SK-N-MC (cell line): ENCODE measurements at regions not wholly inside any gene's neighbourhood (a gene's known extent, or its start where the extent isn't known, plus 50 kb on each side); places are given as distances from the start of the nearest gene placed in this dataset.

Experiments used
- DNase-seq: peaks from one replicate; pipeline ENCODE4 v3.0.0-alpha.2; 2011; ENCODE audit warnings: low read depth, low spot score
- H3K27ac ChIP-seq: fragments of 200-600 bp; sonication (generic); 2 replicates; pipeline ENCODE4 v1.5.1; 2016; ENCODE audit warnings: mixed run types
- H3K36me3 ChIP-seq: fragments of 200-600 bp; sonication (generic); 2 replicates; pipeline ENCODE4 v1.6.1; 2017; ENCODE audit warnings: antibody characterized with exemption, low read length, mixed read lengths; ENCODE audit not compliant: insufficient read depth
- H3K4me3 ChIP-seq: fragments of 200-600 bp; sonication (generic); 2 replicates; pipeline ENCODE4 v1.5.1; 2016
- H3K9ac ChIP-seq: fragments of 200-600 bp; sonication (generic); 2 replicates; pipeline ENCODE4 v1.8.0; 2017; ENCODE audit warnings: mixed run types, mixed read lengths; ENCODE audit not compliant: insufficient read length
- H3K9me3 ChIP-seq: fragments of 200-600 bp; sonication (generic); 2 replicates; pipeline ENCODE4 v1.6.1; 2017; ENCODE audit warnings: low read depth, mild to moderate bottlenecking, antibody characterized with exemption, low read length, moderate library complexity, mixed read lengths
- EZH2 ChIP-seq: fragments of 200-600 bp; sonication (generic); IDR thresholded peaks from one replicate; pipeline ENCODE4 v1.6.1; 2017; ENCODE audit warnings: antibody characterized with exemption
- FOXP2 ChIP-seq: optimal IDR thresholded peaks from 2 replicates; pipeline ENCODE3; 2011; ENCODE audit warnings: mild to moderate bottlenecking, moderate library complexity; ENCODE audit not compliant: insufficient read depth; ENCODE audit errors: extremely low read length, control extremely low read depth
- POLR2AphosphoS5 ChIP-seq: IDR thresholded peaks from 2 replicates; pipeline ENCODE4 v1.6.1; 2012; ENCODE audit warnings: mild to moderate bottlenecking, low read depth, low read length, borderline replicate concordance

- Histone ChIP-seq H3K36me3 (no peaks in the 10 kb centered on the region), H3K9me3 (no peaks in the 10 kb centered on the region), H3K27ac (no peak overlapping the region), H3K9ac (no peak overlapping the region), H3K4me3 (no peak overlapping the region)
- TF ChIP-seq EZH2 (no peak), FOXP2 (no peak), POLR2AphosphoS5 (no peak)
- no peak for DNase-seq
Observed at GRCh38 chr18:4677006-4677405, 221.9 kb upstream of the DLGAP1 start.

- Histone ChIP-seq H3K4me3 (no peak overlapping the region), H3K9ac (no peak overlapping the region), H3K27ac (no peak overlapping the region), H3K9me3 (no peaks in the 10 kb centered on the region; the same call in 1 of the 2 replicates), H3K36me3 (no peaks in the 10 kb centered on the region)
- no peak for TF ChIP-seq FOXP2
- TF ChIP-seq POLR2AphosphoS5: no peak
- no peak for TF ChIP-seq EZH2
- no peak for DNase-seq
Observed at GRCh38 chr18:4672162-4672561, 217.1 kb upstream of the DLGAP1 start.

- DNase-seq: no peak
- no peak overlapping the region for H3K27ac ChIP-seq
- H3K9ac ChIP-seq: no peak overlapping the region
- H3K9me3 ChIP-seq: no peaks in the 10 kb centered on the region
- no peak overlapping the region for H3K4me3 ChIP-seq
- no peaks in the 10 kb centered on the region for H3K36me3 ChIP-seq
- TF ChIP-seq FOXP2 (no peak), POLR2AphosphoS5 (no peak), EZH2 (no peak)
Observed at GRCh38 chr18:4658804-4659203, 203.7 kb upstream of the DLGAP1 start.

GRCh38 chr18:4653418-4653817 is 198.3 kb upstream of the DLGAP1 start:
- Histone ChIP-seq H3K9ac (no peak overlapping the region), H3K9me3 (no peaks in the 10 kb centered on the region), H3K4me3 (no peak overlapping the region), H3K36me3 (no peaks in the 10 kb centered on the region), H3K27ac (no peak overlapping the region)
- TF ChIP-seq EZH2 (no peak), POLR2AphosphoS5 (no peak), FOXP2 (no peak)
- no peak for DNase-seq

- DNase-seq: no peak
- H3K36me3 ChIP-seq: no peaks in the 10 kb centered on the region
- no peak overlapping the region for H3K27ac ChIP-seq
- no peak for TF ChIP-seq FOXP2
- TF ChIP-seq POLR2AphosphoS5: no peak
- no peak for TF ChIP-seq EZH2
- H3K9ac ChIP-seq: no peak overlapping the region
- no peak overlapping the region for H3K4me3 ChIP-seq
- H3K9me3 ChIP-seq: no peaks in the 10 kb centered on the region
Observed at GRCh38 chr18:4641771-4642368, 186.8 kb upstream of the DLGAP1 start.

- Histone ChIP-seq H3K27ac (no peak overlapping the region), H3K9me3 (no peaks in the 10 kb centered on the region), H3K9ac (no peak overlapping the region), H3K4me3 (no peak overlapping the region), H3K36me3 (no peaks in the 10 kb centered on the region)
- DNase-seq: no peak
- TF ChIP-seq FOXP2: no peak
- TF ChIP-seq POLR2AphosphoS5: no peak
- TF ChIP-seq EZH2: no peak
Observed at GRCh38 chr18:4640349-4641012, 185.4 kb upstream of the DLGAP1 start.

GRCh38 chr18:4639628-4640310 is 184.7 kb upstream of the DLGAP1 start:
- H3K4me3 ChIP-seq: no peak overlapping the region
- TF ChIP-seq FOXP2 (no peak), EZH2 (no peak), POLR2AphosphoS5 (no peak)
- H3K9me3 ChIP-seq: no peaks in the 10 kb centered on the region
- H3K36me3 ChIP-seq: no peaks in the 10 kb centered on the region
- no peak overlapping the region for H3K9ac ChIP-seq
- H3K27ac ChIP-seq: no peak overlapping the region
- DNase-seq: no peak

GRCh38 chr18:4638680-4639079 is 183.6 kb upstream of the DLGAP1 start:
- Histone ChIP-seq H3K4me3 (no peak overlapping the region), H3K27ac (no peak overlapping the region), H3K9ac (no peak overlapping the region), H3K36me3 (no peaks in the 10 kb centered on the region), H3K9me3 (no peaks in the 10 kb centered on the region)
- no peak for DNase-seq
- TF ChIP-seq FOXP2 (no peak), POLR2AphosphoS5 (no peak), EZH2 (no peak)

- TF ChIP-seq EZH2 (no peak), FOXP2 (no peak), POLR2AphosphoS5 (no peak)
- Histone ChIP-seq H3K9me3 (no peaks in the 10 kb centered on the region), H3K4me3 (no peak overlapping the region), H3K27ac (no peak overlapping the region), H3K36me3 (no peaks in the 10 kb centered on the region), H3K9ac (no peak overlapping the region)
- DNase-seq: no peak
Observed at GRCh38 chr18:4637876-4638275, 182.8 kb upstream of the DLGAP1 start.
